ENCODE measurements at regions not wholly inside any gene's neighbourhood (a gene's known extent, or its start where the extent isn't known, plus 50 kb on each side); places are given as distances from the start of the nearest gene placed in this dataset.
"Not testable (repeated sequence)": the region's sequence is repeated elsewhere in the genome, so short reads cannot be mapped to it uniquely, and the experiment has no call there.

- not testable (repeated sequence) for TF ChIP-seq CTCF (IDR thresholded peaks at IDR 0.05; ENCODE audit: insufficient read depth, low read length, poor library complexity, severe bottlenecking); EZH2phosphoT487 (conservative IDR thresholded peaks at IDR 0.05; ENCODE audit: low read length)
Measured at GRCh38 chr21:27984663-27985325, 1007.9 kb downstream of the LTN1 start.
